ENCODE measurements at regions not wholly inside any gene's neighbourhood (a gene's known extent, or its start where the extent isn't known, plus 50 kb on each side); places are given as distances from the start of the nearest gene placed in this dataset.
"Not testable (repeated sequence)": the region's sequence is repeated elsewhere in the genome, so short reads cannot be mapped to it uniquely, and the experiment has no call there.

DNA sequence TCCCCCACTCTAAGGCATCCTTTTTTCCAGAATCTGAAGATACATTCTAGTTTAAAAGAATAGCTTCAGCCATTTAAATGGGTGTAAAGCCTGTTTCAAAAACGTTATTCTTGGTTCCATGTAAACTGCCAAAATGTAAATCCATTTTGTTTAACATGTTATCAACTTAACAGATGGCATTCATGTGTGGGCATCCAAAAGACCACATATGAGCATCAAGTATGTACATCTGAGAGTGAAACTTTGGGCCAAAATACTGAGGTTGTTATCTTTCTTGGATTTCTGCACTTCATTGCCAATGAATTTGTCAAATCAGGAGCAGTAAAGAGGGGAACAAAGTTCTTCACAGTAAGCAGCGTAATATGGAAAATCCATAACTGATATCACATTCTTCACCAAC is 395.4 kb downstream of the ZNF804A start:
- H3K9me2 ChIP-seq (ENCODE audit: insufficient read depth): no peaks in the 10 kb centered on the region
- no peaks in the 10 kb centered on the region for H3K36me3 ChIP-seq (ENCODE audit: low read depth)
- H3K9me3 ChIP-seq (ENCODE audit: low read depth): no peaks in the 10 kb centered on the region
- no peak overlapping the region for H3K4me2 ChIP-seq (ENCODE audit: unreplicated experiment)
- H3K27ac ChIP-seq: no peak overlapping the region
- TF ChIP-seq EZH2 (IDR thresholded peaks at IDR 0.05; ENCODE audit: insufficient read depth, poor library complexity, severe bottlenecking) (no peak), EZH2phosphoT487 (IDR thresholded peaks at IDR 0.05; ENCODE audit: insufficient read depth, low read depth) (no peak)
- H3K4me1 ChIP-seq (ENCODE audit: insufficient read depth): no peaks in the 10 kb centered on the region
- 23 to 29% methylated on average over 2 of the region's 2 CpGs for WGBS, 2 experiments (ENCODE audit: low coverage in 1 of 2, low lambda C conversion rate in 2 of 2, missing lambda C conversion rate in 2 of 2)
- H3F3A ChIP-seq (ENCODE audit: insufficient read depth): no peaks in the 10 kb centered on the region
- no peak overlapping the region for H3K9ac ChIP-seq
- H4K20me1 ChIP-seq (ENCODE audit: insufficient read depth): no peaks in the 10 kb centered on the region
- H2AFZ ChIP-seq: no peak overlapping the region
- H3K4me3 ChIP-seq: no peak overlapping the region
- no peaks in the 10 kb centered on the region for H3K27me3 ChIP-seq (replicated peaks; ENCODE audit: insufficient read depth)
- DNase-seq: no peak
- H3K79me2 ChIP-seq (ENCODE audit: insufficient read depth): no peaks in the 10 kb centered on the region
- in situ Hi-C loops (cut with MboI): no loop called here

DNA sequence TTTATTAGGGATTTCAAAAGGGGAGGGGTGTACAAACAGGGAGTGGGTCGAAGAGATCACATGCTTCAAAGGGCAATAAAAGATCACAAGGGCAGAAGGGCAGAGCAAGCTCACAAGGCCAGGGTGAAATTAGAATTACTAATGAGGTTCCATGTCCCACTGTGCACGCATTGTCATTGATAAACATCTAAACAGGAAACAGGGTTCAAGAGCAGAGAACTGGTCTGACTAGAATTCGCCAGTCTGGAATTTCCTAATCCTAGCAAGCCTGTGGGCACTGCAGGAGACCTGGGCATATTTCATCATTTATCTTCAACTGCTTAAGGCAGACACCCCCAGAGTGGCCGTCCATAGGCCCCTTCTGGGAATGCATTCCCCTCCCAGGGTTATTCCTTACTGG is 408.2 kb downstream of the ZNF804A start:
- no peak overlapping the region for H3K4me3 ChIP-seq
- H3K9me3 ChIP-seq (ENCODE audit: low read depth): no peaks in the 10 kb centered on the region
- H3K4me2 ChIP-seq (ENCODE audit: unreplicated experiment): no peak overlapping the region
- 5 to 13% methylated on average over 4 of the region's 4 CpGs for WGBS, 2 experiments (ENCODE audit: low coverage in 1 of 2, low lambda C conversion rate in 2 of 2, missing lambda C conversion rate in 2 of 2)
- no peaks in the 10 kb centered on the region for H3K79me2 ChIP-seq (ENCODE audit: insufficient read depth)
- no peaks in the 10 kb centered on the region for H3F3A ChIP-seq (ENCODE audit: insufficient read depth)
- H3K4me1 ChIP-seq (ENCODE audit: insufficient read depth): no peaks in the 10 kb centered on the region
- no peaks in the 10 kb centered on the region for H3K9me2 ChIP-seq (ENCODE audit: insufficient read depth)
- in situ Hi-C loops (cut with MboI): no loop called here
- H3K27ac ChIP-seq: no peak overlapping the region
- H2AFZ ChIP-seq: no peak overlapping the region
- H3K27me3 ChIP-seq (replicated peaks; ENCODE audit: insufficient read depth): no peaks in the 10 kb centered on the region
- no peaks in the 10 kb centered on the region for H4K20me1 ChIP-seq (ENCODE audit: insufficient read depth)
- H3K9ac ChIP-seq: no peak overlapping the region
- no peaks in the 10 kb centered on the region for H3K36me3 ChIP-seq (ENCODE audit: low read depth)
- DNase-seq: no peak
- TF ChIP-seq EZH2 (IDR thresholded peaks at IDR 0.05; ENCODE audit: insufficient read depth, poor library complexity, severe bottlenecking) (no peak), EZH2phosphoT487 (IDR thresholded peaks at IDR 0.05; ENCODE audit: insufficient read depth, low read depth) (no peak)

DNA sequence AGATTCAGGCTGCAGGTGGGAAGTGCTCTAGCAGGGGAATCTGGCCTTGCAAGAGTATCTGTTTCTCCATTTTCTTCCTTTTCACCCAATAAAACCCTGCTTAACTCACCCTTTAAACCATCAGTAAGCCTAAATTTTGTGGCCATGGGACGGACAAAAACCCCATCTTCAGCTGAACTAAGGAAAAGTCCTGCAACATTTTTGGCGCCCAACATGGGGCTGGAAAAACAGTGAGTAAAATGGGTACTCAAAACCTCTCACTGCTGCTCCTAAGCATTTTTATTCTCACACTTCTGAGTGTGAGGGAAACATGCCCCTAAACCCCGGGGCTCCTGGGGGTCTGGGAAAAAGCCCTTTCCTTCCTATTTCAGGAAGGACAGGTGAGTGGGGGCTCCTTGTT is 414.3 kb downstream of the ZNF804A start:
- Histone ChIP-seq H3F3A (ENCODE audit: insufficient read depth) (no peaks in the 10 kb centered on the region), H3K9me2 (ENCODE audit: insufficient read depth) (no peaks in the 10 kb centered on the region), H2AFZ (no peak overlapping the region), H3K27ac (no peak overlapping the region), H3K79me2 (ENCODE audit: insufficient read depth) (no peaks in the 10 kb centered on the region), H3K4me2 (ENCODE audit: unreplicated experiment) (no peak overlapping the region), H3K9me3 (ENCODE audit: low read depth) (no peaks in the 10 kb centered on the region), H3K27me3 (replicated peaks; ENCODE audit: insufficient read depth) (no peaks in the 10 kb centered on the region), H3K36me3 (ENCODE audit: low read depth) (no peaks in the 10 kb centered on the region), H3K4me3 (no peak overlapping the region), H3K9ac (no peak overlapping the region), H3K4me1 (ENCODE audit: insufficient read depth) (no peaks in the 10 kb centered on the region), H4K20me1 (ENCODE audit: insufficient read depth) (no peaks in the 10 kb centered on the region)
- WGBS, 2 experiments (ENCODE audit: low coverage in 1 of 2, low lambda C conversion rate in 2 of 2, missing lambda C conversion rate in 2 of 2): 37 to 39% methylated on average over 3 of the region's 3 CpGs
- DNase-seq: no peak
- in situ Hi-C loops (cut with MboI): no loop called here
- TF ChIP-seq EZH2phosphoT487 (IDR thresholded peaks at IDR 0.05; ENCODE audit: insufficient read depth, low read depth) (no peak), EZH2 (IDR thresholded peaks at IDR 0.05; ENCODE audit: insufficient read depth, poor library complexity, severe bottlenecking) (no peak)

DNA sequence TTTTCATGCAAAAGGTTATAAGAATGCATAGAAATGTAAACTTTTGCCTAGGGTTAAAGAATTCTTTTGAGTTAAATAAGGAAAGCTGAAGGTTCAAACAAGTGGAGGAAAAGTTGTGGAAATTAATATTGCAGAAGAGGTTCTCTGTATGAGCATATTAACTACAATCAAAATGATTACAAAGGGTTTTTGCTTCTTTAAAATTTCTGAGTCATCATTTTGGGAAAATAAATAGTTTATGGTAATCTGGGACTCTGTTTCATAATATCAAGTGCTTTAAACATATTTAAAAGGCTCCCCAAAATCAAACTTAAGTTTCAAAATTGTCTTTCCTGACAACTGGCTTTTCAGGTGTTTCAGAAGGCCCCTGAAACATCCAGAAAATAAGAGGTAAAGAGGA is 415.7 kb downstream of the ZNF804A start:
- Histone ChIP-seq H3K79me2 (ENCODE audit: insufficient read depth) (no peaks in the 10 kb centered on the region), H3K4me1 (ENCODE audit: insufficient read depth) (no peaks in the 10 kb centered on the region), H3K4me3 (no peak overlapping the region), H3K9ac (no peak overlapping the region), H3K9me2 (ENCODE audit: insufficient read depth) (no peaks in the 10 kb centered on the region), H3K27ac (no peak overlapping the region), H3K4me2 (ENCODE audit: unreplicated experiment) (no peak overlapping the region), H4K20me1 (ENCODE audit: insufficient read depth) (no peaks in the 10 kb centered on the region), H3K9me3 (ENCODE audit: low read depth) (no peaks in the 10 kb centered on the region), H3K27me3 (replicated peaks; ENCODE audit: insufficient read depth) (no peaks in the 10 kb centered on the region), H2AFZ (no peak overlapping the region), H3F3A (ENCODE audit: insufficient read depth) (no peaks in the 10 kb centered on the region), H3K36me3 (ENCODE audit: low read depth) (no peaks in the 10 kb centered on the region)
- no peak for DNase-seq
- in situ Hi-C loops (cut with MboI): no loop called here
- TF ChIP-seq EZH2phosphoT487 (IDR thresholded peaks at IDR 0.05; ENCODE audit: insufficient read depth, low read depth) (no peak), EZH2 (IDR thresholded peaks at IDR 0.05; ENCODE audit: insufficient read depth, poor library complexity, severe bottlenecking) (no peak)

- H4K20me1 ChIP-seq (ENCODE audit: insufficient read depth); H3K4me3 ChIP-seq; H2AFZ ChIP-seq; H3K9me3 ChIP-seq (ENCODE audit: low read depth); H3K4me2 ChIP-seq (ENCODE audit: unreplicated experiment); DNase-seq; H3K9ac ChIP-seq; H3K36me3 ChIP-seq (ENCODE audit: low read depth); in situ Hi-C loops (cut with MboI); H3K27ac ChIP-seq; H3K27me3 ChIP-seq (replicated peaks; ENCODE audit: insufficient read depth); H3F3A ChIP-seq (ENCODE audit: insufficient read depth); H3K4me1 ChIP-seq (ENCODE audit: insufficient read depth); H3K9me2 ChIP-seq (ENCODE audit: insufficient read depth); H3K79me2 ChIP-seq (ENCODE audit: insufficient read depth): not testable (repeated sequence)
- WGBS, 2 experiments (ENCODE audit: low coverage in 1 of 2, low lambda C conversion rate in 2 of 2, missing lambda C conversion rate in 2 of 2): 9 to 10% methylated on average over 3 of the region's 3 CpGs
These were observed 427.6 kb downstream of the ZNF804A start for GRCh38 chr2:185025891-185026290.

Measured in GM23248 (cell line).